ENCODE measurements at regions not wholly inside any gene's neighbourhood (a gene's known extent, or its start where the extent isn't known, plus 50 kb on each side); places are given as distances from the start of the nearest gene placed in this dataset.
"Not testable (repeated sequence)": the region's sequence is repeated elsewhere in the genome, so short reads cannot be mapped to it uniquely, and the experiment has no call there.

GRCh38 chr11:44388828-44389657, 79.1 kb upstream of the ALX4 start:
- FAIRE-seq = no peak

DNA sequence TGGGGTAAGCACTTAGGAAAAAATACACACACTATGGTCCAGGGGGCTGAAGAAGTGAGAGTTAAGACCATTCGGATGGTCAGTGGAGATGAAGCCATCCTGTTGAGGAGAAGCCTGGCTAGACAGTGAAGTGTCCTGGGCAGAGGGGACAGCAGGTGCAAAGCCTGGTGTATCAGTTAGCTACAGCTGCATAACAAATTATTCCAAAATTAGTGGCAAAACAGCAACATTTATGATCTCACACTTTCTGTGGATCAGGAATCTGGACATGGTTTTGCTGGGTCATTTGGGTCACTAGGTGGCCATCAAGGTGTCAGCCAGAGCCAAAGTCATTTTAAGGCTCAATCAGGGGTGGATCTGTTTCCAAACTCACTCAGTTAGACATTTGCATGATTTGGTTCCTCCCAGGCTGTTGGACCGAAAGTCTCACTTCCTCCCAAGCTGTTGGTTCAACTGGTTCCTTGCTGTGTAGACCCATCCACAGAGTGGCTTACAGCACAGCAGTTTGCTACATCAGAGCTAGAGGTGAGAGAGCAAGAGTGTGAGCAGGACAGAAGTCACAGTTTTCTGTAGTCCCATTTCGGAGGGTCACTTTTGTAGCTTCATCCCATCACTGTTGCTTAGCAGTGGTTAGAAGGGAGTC, 80.1 kb upstream of the ALX4 start:
- no peak for FAIRE-seq

GRCh38 chr11:44391004-44391403, 81.1 kb upstream of the ALX4 start:
- FAIRE-seq = not testable (repeated sequence)

DNA sequence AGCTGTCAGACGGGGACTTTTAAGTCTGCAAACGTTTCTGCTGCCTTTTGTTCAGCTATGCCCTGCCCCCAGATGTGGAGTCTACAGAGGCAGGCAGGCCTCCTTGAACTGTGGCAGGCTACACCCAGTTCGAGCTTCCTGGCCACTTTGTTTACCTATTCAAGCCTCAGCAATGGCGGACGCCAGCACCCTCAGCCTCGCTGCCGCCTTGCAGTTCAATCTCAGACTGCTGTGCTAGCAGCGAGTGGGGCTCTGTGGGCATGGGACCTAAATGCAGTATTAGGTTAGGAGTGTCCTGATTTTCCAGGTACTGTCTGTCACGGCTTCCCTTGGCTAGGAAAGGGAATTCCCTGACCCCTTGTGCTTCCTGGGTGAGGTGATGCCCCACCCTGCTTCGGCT, 86.8 kb upstream of the ALX4 start:
- not testable (repeated sequence) for FAIRE-seq

- FAIRE-seq = no peak
Measured at GRCh38 chr11:44397586-44398178, 87.7 kb upstream of the ALX4 start.

DNA sequence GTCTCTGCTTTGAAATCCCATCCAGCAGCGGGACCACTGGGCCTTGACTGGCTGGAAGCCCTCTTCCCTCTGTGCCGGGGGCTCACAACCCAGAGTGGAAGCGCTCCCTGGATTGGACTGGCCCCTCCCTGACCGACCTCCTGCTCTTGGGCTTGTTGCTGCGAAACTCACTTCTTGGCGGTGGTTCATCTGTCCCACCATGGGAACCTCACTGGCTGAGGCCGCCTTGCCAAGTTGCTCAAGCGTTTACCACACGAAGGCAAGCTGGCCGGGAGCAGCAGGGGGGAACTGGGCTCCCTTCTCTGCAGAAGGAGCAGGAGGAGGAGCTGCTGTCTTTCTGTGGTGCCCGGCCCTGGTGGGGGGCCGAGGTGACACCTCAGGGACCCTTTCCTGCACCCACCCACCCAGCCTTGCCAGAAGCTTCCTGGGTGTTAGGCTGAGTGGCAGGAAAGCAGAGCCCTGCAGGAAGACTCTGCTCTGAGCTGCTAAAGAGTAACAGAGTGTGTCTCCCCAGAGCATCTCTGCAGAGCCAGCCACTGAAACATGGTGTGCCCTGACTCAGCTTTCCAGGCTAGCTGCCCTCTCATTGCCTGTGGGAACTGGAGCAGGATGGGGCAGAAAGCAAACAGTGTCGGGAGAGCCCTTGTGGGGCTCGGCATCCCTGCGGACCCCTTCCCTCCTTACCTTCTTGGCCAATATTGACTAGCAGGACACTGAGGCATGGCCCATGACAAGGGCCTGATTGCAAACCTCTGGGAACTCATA, 88.5 kb upstream of the ALX4 start:
- no peak for FAIRE-seq

DNA sequence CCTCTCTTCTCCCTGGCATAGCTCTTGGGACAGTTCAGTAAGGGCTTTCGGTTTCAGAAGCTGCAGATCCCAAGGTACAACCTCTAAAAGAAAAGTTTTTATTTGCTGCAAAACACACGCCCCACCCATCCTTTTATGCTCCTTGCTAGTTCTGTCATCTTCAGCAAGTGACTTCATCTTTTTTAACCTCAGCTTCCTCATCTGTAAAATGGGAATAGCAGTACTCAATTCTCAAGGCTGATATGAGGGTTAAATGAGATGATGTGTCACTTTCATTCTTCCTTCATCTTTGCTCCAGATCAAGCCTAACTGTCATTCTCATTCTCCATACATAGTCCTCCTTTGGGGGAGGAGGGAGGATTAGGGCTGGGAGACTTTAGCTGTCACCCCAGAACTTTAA, 90.0 kb upstream of the ALX4 start:
- no peak for FAIRE-seq

- FAIRE-seq = no peak
Measured at GRCh38 chr11:44400431-44400830, 90.5 kb upstream of the ALX4 start.

DNA sequence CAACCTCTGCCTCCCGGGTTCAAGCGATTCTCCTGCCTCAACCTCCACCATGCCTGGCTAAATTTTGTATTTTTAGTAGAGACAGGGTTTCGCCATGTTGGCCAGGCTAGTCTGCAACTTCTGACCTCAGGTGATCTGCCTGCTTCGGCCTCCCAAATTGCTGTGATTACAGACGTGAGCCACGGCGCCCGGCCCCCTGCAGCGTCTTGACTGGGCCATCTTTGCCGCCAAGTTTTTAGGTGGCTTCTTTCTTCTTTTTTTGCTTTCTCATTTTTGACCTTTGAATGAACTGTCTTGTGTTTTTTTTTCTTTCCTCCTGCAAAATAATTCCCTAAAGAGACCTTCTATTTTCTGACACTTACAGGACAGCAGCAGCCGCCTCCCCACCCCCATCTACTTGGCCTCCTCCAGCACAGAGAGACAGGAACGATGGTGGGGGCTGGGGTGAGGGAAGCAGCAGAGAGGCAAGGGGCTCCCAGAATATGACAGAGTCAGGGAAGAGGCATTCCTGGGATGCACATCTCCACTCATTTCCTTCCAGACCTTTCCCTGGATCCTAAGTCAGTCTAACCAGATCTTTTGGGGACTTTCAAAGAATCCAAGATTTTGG, 92.6 kb upstream of the ALX4 start:
- FAIRE-seq = no peak

GRCh38 chr11:44403176-44403575, 93.2 kb upstream of the ALX4 start:
- no peak for FAIRE-seq

GRCh38 chr11:44403587-44404273, 93.8 kb upstream of the ALX4 start:
- FAIRE-seq = no peak

DNA sequence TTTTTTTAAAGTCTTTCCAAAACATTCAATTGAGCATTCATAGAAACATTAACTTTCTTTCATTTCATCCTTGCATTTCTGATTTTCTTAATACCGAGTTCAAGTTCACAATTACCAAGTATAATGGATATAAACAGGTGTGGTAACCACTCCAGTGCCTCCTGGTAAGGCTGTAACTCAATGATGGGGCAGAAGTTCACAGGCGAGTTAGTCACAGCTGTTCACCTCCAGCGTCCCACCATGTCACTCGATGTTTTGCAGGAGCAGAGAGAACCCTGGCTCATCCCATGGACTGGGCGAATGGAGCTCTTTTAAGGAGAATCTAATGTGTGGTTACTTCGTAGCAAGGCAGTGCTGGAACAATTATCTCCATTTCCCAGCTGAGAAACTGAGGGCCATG, 94.4 kb upstream of the ALX4 start:
- FAIRE-seq = no peak

- no peak for FAIRE-seq
Measured at GRCh38 chr11:44404736-44405395, 94.9 kb upstream of the ALX4 start.

GRCh38 chr11:44407211-44407996, 97.5 kb upstream of the ALX4 start:
- FAIRE-seq = no peak

DNA sequence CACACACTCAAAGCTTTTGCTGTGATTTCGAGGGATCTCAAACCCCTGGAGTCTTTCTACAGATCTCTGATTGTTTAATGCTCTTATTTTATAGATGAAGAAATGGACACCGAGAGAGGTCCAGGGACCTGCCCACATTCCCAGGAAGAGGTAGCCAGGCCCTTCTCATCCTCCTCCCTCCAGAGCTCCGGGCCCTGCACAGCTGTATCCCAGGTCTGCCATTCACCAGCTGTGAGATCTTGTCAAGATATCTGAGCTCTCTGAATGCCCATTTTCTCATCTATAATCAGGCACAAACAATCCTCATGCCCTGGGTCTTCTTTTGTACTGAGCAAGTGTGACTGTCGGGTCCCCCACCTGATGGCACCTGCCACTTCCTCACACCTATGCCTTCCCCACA, 98.2 kb upstream of the ALX4 start:
- no peak for FAIRE-seq

DNA sequence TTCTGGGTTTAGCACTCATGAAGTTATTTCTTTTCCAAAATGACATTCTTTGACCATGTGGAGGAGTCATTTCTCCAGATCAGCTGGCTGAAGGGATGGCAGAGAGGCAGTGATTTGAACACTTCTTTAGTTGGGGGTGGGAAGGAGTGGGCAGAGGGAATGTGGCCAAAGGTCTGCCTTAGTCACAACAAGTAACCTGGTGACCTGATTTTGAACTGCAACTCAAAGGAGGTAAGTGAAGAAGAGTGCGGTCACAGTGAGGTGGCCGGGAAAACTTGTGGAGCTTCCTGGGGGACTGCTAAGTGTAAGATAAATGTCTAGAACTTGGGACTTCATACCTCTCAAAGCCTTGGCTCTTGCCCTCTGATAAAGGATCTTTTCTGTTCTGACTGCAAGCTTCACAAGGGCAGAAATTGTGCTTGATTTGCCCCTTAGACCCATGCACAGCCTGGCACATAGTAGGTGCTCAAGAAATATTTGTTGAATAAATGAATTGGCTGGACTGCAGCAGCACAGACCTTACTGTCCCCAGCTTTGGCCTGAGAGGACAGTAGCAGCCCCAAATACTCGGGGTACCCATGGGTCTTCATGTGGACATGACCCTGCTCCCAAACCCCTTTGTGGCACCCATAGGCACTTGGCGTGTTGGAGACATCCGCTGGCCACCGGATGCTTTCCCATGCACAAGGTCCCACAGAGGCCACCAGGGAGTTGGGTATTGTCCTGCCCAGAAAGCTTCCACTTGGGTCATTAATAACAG, 99.0 kb upstream of the ALX4 start:
- FAIRE-seq = no peak

DNA sequence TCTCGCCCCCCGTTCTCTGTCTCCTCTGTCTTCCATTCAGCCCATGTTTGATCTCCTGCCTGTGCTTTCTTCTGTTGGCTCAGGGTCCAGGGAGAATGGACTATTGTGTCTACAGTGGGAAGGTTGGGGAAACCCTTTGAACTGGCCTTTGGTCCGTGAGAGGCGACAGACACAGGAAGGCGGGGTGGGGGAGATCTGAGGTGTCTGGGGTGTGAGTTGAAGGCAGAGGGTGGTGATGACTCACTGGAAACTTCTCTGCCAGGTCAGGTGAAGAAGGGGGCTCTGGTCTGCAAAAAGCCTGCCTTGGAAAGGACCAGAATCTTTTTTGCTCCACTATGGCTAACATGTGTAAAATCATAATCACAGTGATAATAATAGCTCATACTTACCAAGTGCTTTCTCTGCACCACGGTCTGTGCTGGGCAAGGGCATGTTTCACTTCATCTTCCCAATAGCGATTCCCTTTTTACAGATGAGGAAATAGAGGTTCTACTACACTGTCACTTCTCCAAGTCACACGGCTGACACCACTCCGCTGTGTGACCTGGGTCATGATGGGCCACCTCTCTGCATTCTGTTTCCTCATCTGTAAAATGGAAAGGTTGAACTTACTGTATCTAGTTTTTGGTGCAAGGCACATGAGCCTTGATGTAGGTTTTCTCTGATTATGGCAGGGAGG, 99.8 kb upstream of the ALX4 start:
- no peak for FAIRE-seq

- FAIRE-seq = no peak
Measured at GRCh38 chr11:44416776-44417175, 106.8 kb upstream of the ALX4 start.

GRCh38 chr11:44417731-44418455, 108.0 kb upstream of the ALX4 start:
- no peak for FAIRE-seq

Measured in A204.1 (cell line).